IMR-90 (cell line): ENCODE measurements at regions not wholly inside any gene's neighbourhood (a gene's known extent, or its start where the extent isn't known, plus 50 kb on each side); places are given as distances from the start of the nearest gene placed in this dataset.

ENCODE experiments used
- ATAC-seq: fragments of 200-7000 bp; cut with Tn5 transposase; 2 replicates; pipeline ENCODE4 v1.9.1; 2020; ENCODE audit warnings: low read depth, mild to moderate bottlenecking, moderate library complexity
- BruUV-seq: library from RNA; stranded (reverse); fragments of 400-500 nt; replicated peaks from 2 replicates; lab custom pipeline; 2021; lab: Mats Ljungman, UMichigan
- CTCF ChIA-PET: fragments of 300-600 bp; formaldehyde crosslinking; extraction: SDS; loops from one replicate; lab custom pipeline; 2021; ENCODE audit warnings: antibody characterized with exemption; lab: Yijun Ruan, JAX
- POLR2A ChIA-PET: fragments of 300-600 bp; sonication (Branson Sonifier 250); formaldehyde crosslinking; loops from one replicate; lab custom pipeline; 2022; ENCODE audit warnings: antibody characterized with exemption; ENCODE audit not compliant: unreplicated experiment; lab: Charles Lee
- DNase-seq: peaks from one replicate; pipeline ENCODE4 v3.0.0; 2013
- H2AFZ ChIP-seq: replicated peaks from 2 replicates; pipeline ENCODE3; 2013; ENCODE audit warnings: low read length, mild to moderate bottlenecking; ENCODE audit not compliant: poor library complexity
- H2AK5ac ChIP-seq: 2 replicates; pipeline ENCODE4 v1.6.1; 2013; ENCODE audit warnings: low read depth, low read length, inconsistent platforms
- H2AK9ac ChIP-seq: replicated peaks from 2 replicates; pipeline ENCODE3; 2013; ENCODE audit warnings: mild to moderate bottlenecking, low read depth, low read length, moderate library complexity; ENCODE audit not compliant: poor library complexity
- H2BK120ac ChIP-seq: 2 replicates; pipeline ENCODE4 v1.6.1; 2013; ENCODE audit warnings: low read depth, low read length, inconsistent platforms
- H2BK15ac ChIP-seq: 3 replicates; pipeline ENCODE4 v1.6.1; 2013; ENCODE audit warnings: low read depth, low read length, inconsistent platforms
- H2BK20ac ChIP-seq: 2 replicates; pipeline ENCODE4 v1.6.1; 2013; ENCODE audit warnings: low read depth, mild to moderate bottlenecking, inconsistent platforms, low read length, moderate library complexity
- H2BK5ac ChIP-seq: 2 replicates; pipeline ENCODE4 v1.6.1; 2013; ENCODE audit warnings: mild to moderate bottlenecking, low read depth, low read length, inconsistent platforms; ENCODE audit not compliant: poor library complexity, severe bottlenecking
- H3K14ac ChIP-seq: replicated peaks from 2 replicates; pipeline ENCODE4 v1.6.1; 2013; ENCODE audit warnings: low read depth, low read length, inconsistent platforms
- H3K18ac ChIP-seq: 2 replicates; pipeline ENCODE4 v1.6.1; 2013; ENCODE audit warnings: low read depth, low read length, control low read depth
- H3K23ac ChIP-seq: 2 replicates; pipeline ENCODE4 v1.6.1; 2013; ENCODE audit warnings: low read depth, low read length, inconsistent platforms
- H3K27ac ChIP-seq: 2 replicates; pipeline ENCODE4 v1.5.1; 2013; ENCODE audit warnings: mild to moderate bottlenecking, control low read depth, low read length; ENCODE audit not compliant: insufficient read depth
- H3K27me3 ChIP-seq: 2 replicates; pipeline ENCODE4 v1.6.1; 2013; ENCODE audit warnings: low read length; ENCODE audit not compliant: control insufficient read depth, insufficient read depth
- H3K36me3 ChIP-seq: 2 replicates; pipeline ENCODE4 v1.6.1; 2013; ENCODE audit warnings: low read length, mixed read lengths; ENCODE audit not compliant: control insufficient read depth, insufficient read depth
- H3K4ac ChIP-seq: 2 replicates; pipeline ENCODE4 v1.6.1; 2013; ENCODE audit warnings: low read depth, low read length, inconsistent platforms
- H3K4me1 ChIP-seq: 2 replicates; pipeline ENCODE4 v1.6.1; 2013; ENCODE audit warnings: low read length, mixed read lengths; ENCODE audit not compliant: control insufficient read depth, insufficient read depth
- H3K4me2 ChIP-seq: 2 replicates; pipeline ENCODE4 v1.6.1; 2013; ENCODE audit warnings: low read depth, mild to moderate bottlenecking, control low read depth, low read length, moderate library complexity
- H3K4me3 ChIP-seq: 2 replicates; pipeline ENCODE4 v1.5.1; 2013; ENCODE audit warnings: low read depth, mild to moderate bottlenecking, control low read depth, low read length, moderate library complexity; ENCODE audit not compliant: insufficient read depth
- H3K56ac ChIP-seq: 2 replicates; pipeline ENCODE4 v1.6.1; 2013; ENCODE audit warnings: low read length, inconsistent platforms; ENCODE audit not compliant: insufficient read depth; ENCODE audit errors: extremely low read depth
- H3K79me1 ChIP-seq, 2 experiments: 2 replicates each; pipeline ENCODE4 v1.6.1; 2013; ENCODE audit warnings: low read length in 2 of 2, inconsistent platforms in 1 of 2, low read depth in 1 of 2
- H3K9ac ChIP-seq: 2 replicates; pipeline ENCODE4 v1.6.1; 2013; ENCODE audit warnings: low read depth, low read length, control low read depth
- H3K9me1 ChIP-seq: 2 replicates; pipeline ENCODE4 v1.6.1; 2013; ENCODE audit warnings: low read length, inconsistent platforms; ENCODE audit not compliant: insufficient read depth
- H3K9me3 ChIP-seq: 2 replicates; pipeline ENCODE4 v1.6.1; 2013; ENCODE audit warnings: low read length; ENCODE audit not compliant: control insufficient read depth, insufficient read depth
- H4K20me1 ChIP-seq: 2 replicates; pipeline ENCODE4 v1.6.1; 2013; ENCODE audit warnings: low read length, inconsistent platforms; ENCODE audit not compliant: insufficient read depth
- H4K5ac ChIP-seq: 2 replicates; pipeline ENCODE4 v1.6.1; 2013; ENCODE audit warnings: mild to moderate bottlenecking, low read depth, low read length, control low read depth
- H4K8ac ChIP-seq, 2 experiments: 2 replicates each; pipeline ENCODE4 v1.6.1; 2013; ENCODE audit warnings: low read depth in 2 of 2, low read length in 2 of 2, control low read depth in 1 of 2, inconsistent platforms in 1 of 2
- H4K91ac ChIP-seq: 2 replicates; pipeline ENCODE4 v1.6.1; 2013; ENCODE audit warnings: low read depth, low read length, inconsistent platforms; ENCODE audit not compliant: insufficient read depth
- CHD1 ChIP-seq: IDR thresholded peaks from 2 replicates; pipeline ENCODE4 v1.6.1; 2012; ENCODE audit warnings: low read depth, low read length, improper control_type of control experiment
- ELK1 ChIP-seq: fragments of 150-350 bp; IDR thresholded peaks from 2 replicates; pipeline ENCODE4 v1.6.1; 2016; ENCODE audit warnings: low read depth, mild to moderate bottlenecking, low read length, moderate library complexity, borderline replicate concordance
- MAZ ChIP-seq: IDR thresholded peaks from 2 replicates; pipeline ENCODE4 v1.6.1; 2012; ENCODE audit warnings: low read depth, mild to moderate bottlenecking, low read length, improper control_type of control experiment, moderate library complexity, borderline replicate concordance
- NFE2L2 ChIP-seq: fragments of 150-350 bp; IDR thresholded peaks from 2 replicates; pipeline ENCODE4 v1.6.1; 2016; ENCODE audit warnings: low read depth, mild to moderate bottlenecking, low read length
- POLR2A ChIP-seq: IDR thresholded peaks from 2 replicates; pipeline ENCODE4 v1.6.1; 2012; ENCODE audit warnings: mild to moderate bottlenecking, low read depth, low read length
- RFX5 ChIP-seq: IDR thresholded peaks from 2 replicates; pipeline ENCODE4 v1.8.0; 2012; ENCODE audit warnings: low read depth, mild to moderate bottlenecking, low read length, moderate library complexity
- SMC3 ChIP-seq: fragments of 150-350 bp; IDR thresholded peaks from 2 replicates; pipeline ENCODE4 v1.6.1; 2016; ENCODE audit warnings: low read depth, mild to moderate bottlenecking, antibody characterized with exemption, low read length, moderate library complexity
- WGBS, 2 experiments: methylation state at CpG; one replicate each; pipeline versions ENCODE4 v1.1.5 to v1.1.7; 2013; ENCODE audit warnings: missing lambda C conversion rate in 2 of 2; ENCODE audit not compliant: insufficient read length in 1 of 2; ENCODE audit errors: extremely low coverage in 2 of 2; 5-methylcytosine and 5-hydroxymethylcytosine counted together
- dilution Hi-C: fragments of 300-500 bp; cut with HindIII; formaldehyde crosslinking; loops from one replicate; pipeline ENCODE4 v1.14.3; 2018; ENCODE audit warnings: low sequenced_read_pairs; ENCODE audit not compliant: unreplicated experiment
- in situ Hi-C: fragments of 300-500 bp; cut with MboI; formaldehyde crosslinking; loops from 3 replicates; pipeline ENCODE4 v1.14.3; 2019; ENCODE audit warnings: low sequenced_read_pairs, inconsistent platforms, mixed read lengths
- intact Hi-C: fragments of 100-400 bp; cut with micrococcal nuclease; formaldehyde crosslinking; loops from 2 replicates; pipeline ENCODE4 v1.10.0; 2022
- TF ChIP-seq, protein P1 (sequence below): fragments of 150-350 bp; IDR thresholded peaks from 2 replicates; pipeline ENCODE4 v1.6.1; 2017; ENCODE audit warnings: mild to moderate bottlenecking, antibody characterized with exemption, low read length, low read depth

GRCh38 chr3:111331912-111332311, 210.1 kb upstream of the CD96 start:
- Histone ChIP-seq H3K23ac (no peak overlapping the region), H2AK9ac (no peak overlapping the region), H4K8ac (no peak overlapping the region), H3K79me1 (no peaks in the 10 kb centered on the region), H3K4me2 (no peak overlapping the region), H2BK5ac (no peak overlapping the region), H3K18ac (no peak overlapping the region), H4K5ac (no peak overlapping the region), H3K56ac (no peak overlapping the region), H3K9ac (no peak overlapping the region), H2BK20ac (no peak overlapping the region), H3K4me1 (no peaks in the 10 kb centered on the region; the same call in 1 of the 2 replicates), H2AK5ac (no peak overlapping the region), H3K4ac (no peak overlapping the region), H3K27ac (no peak overlapping the region), H3K14ac (no peak overlapping the region), H2BK15ac (no peak overlapping the region), H2AFZ (no peak overlapping the region), H2BK120ac (no peak overlapping the region), H3K36me3 (no peaks in the 10 kb centered on the region), H4K91ac (no peak overlapping the region), H3K9me1 (no peaks in the 10 kb centered on the region), H4K20me1 (no peaks in the 10 kb centered on the region), H3K9me3 (no peaks in the 10 kb centered on the region), H3K4me3 (no peak overlapping the region), H3K27me3 (no peaks in the 10 kb centered on the region)
- ChIA-PET POLR2A (no interaction called here), CTCF (no interaction called here)
- DNase-seq (no peak), ATAC-seq (no peak)
- WGBS, 2 experiments = no CpG with 5 or more reads among the region's 2 CpGs
- intact Hi-C loops = loop anchor here (10.0 kb wide), 1 partner anchor 363 kb away; no protein-coding TSS in a partner anchor
- dilution Hi-C loops = no loop called here
- no TSS peak for BruUV-seq
- TF ChIP-seq RFX5 (no peak), ELK1 (no peak), NFE2L2 (no peak), MAZ (no peak), SMC3 (no peak), POLR2A (no peak), CHD1 (no peak)
- TF ChIP-seq, protein P1, sequence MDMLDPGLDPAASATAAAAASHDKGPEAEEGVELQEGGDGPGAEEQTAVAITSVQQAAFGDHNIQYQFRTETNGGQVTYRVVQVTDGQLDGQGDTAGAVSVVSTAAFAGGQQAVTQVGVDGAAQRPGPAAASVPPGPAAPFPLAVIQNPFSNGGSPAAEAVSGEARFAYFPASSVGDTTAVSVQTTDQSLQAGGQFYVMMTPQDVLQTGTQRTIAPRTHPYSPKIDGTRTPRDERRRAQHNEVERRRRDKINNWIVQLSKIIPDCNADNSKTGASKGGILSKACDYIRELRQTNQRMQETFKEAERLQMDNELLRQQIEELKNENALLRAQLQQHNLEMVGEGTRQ = no peak
- in situ Hi-C loops = loop anchor here (10.0 kb wide), 2 partner anchors 237 to 1797 kb away; no protein-coding TSS in a partner anchor
